OCI-LY3 (cell line): ENCODE measurements at regions not wholly inside any gene's neighbourhood (a gene's known extent, or its start where the extent isn't known, plus 50 kb on each side); places are given as distances from the start of the nearest gene placed in this dataset.

ENCODE experiments used
- EZH2phosphoT487 ChIP-seq: fragments of 200-600 bp; shearing (Covaris generic); IDR thresholded peaks from 2 replicates; pipeline ENCODE4 v1.6.1; 2018; ENCODE audit warnings: antibody characterized with exemption, mixed run types, low read depth
- TF ChIP-seq, protein P1 (sequence below): fragments of 200-600, 300-600 bp; sonication (generic); IDR thresholded peaks from 2 replicates; pipeline ENCODE4 v1.5.1; 2014; ENCODE audit warnings: antibody characterized with exemption, low read length, low read depth

DNA sequence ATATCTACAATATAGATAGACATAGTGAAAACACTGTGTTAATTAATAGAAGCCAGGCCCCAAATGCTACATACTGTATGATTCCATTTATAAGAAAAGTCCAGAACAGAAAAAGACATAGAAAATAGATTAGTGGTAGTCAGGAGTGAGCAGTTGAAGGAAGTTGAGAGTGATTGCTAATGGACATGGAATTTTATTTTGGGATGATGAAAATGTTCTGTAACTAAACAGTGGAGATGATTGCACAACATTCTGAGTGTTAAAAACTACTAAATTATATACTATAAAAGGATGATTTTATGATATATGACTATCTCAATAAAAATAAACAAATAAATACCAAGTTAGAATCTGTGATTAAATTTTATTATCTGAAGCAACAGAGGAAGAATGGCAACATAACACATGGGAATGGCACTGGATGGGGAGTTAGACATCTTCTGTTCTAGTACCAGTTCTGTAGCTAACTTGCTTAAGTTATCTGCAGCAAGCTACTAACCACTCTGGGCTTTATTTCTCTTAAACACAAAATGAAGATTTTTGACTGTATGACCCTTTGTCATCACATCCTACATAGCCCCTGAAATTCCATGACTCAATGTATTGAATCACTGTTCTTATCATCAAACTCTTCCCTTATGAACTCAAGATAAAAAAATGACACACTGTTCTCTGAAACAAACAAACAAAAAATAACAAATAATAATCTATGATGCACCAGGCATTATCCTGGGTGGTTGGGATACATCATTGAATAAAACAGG, 612.7 kb downstream of the TBL1XR1 start:
- TF ChIP-seq, protein P1, sequence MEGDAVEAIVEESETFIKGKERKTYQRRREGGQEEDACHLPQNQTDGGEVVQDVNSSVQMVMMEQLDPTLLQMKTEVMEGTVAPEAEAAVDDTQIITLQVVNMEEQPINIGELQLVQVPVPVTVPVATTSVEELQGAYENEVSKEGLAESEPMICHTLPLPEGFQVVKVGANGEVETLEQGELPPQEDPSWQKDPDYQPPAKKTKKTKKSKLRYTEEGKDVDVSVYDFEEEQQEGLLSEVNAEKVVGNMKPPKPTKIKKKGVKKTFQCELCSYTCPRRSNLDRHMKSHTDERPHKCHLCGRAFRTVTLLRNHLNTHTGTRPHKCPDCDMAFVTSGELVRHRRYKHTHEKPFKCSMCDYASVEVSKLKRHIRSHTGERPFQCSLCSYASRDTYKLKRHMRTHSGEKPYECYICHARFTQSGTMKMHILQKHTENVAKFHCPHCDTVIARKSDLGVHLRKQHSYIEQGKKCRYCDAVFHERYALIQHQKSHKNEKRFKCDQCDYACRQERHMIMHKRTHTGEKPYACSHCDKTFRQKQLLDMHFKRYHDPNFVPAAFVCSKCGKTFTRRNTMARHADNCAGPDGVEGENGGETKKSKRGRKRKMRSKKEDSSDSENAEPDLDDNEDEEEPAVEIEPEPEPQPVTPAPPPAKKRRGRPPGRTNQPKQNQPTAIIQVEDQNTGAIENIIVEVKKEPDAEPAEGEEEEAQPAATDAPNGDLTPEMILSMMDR, result no peak
- no peak for TF ChIP-seq EZH2phosphoT487
